Mesenchymal stem cell (in vitro differentiated cells and primary cell): ENCODE measurements at regions not wholly inside any gene's neighbourhood (a gene's known extent, or its start where the extent isn't known, plus 50 kb on each side); places are given as distances from the start of the nearest gene placed in this dataset.
"Not testable (repeated sequence)": the region's sequence is repeated elsewhere in the genome, so short reads cannot be mapped to it uniquely, and the experiment has no call there.

ENCODE experiments used
- DNase-seq: peaks from one replicate; pipeline ENCODE4 v3.0.0-alpha.2; 2013
- H2AFZ ChIP-seq: one replicate; pipeline ENCODE4 v1.6.1; 2013; ENCODE audit warnings: low read depth, mild to moderate bottlenecking, control low read depth, inconsistent platforms, low read length, moderate library complexity
- H2AK5ac ChIP-seq: 2 replicates; pipeline ENCODE4 v1.6.1; 2013; ENCODE audit warnings: low read length, moderate library complexity, mild to moderate bottlenecking, inconsistent platforms; ENCODE audit not compliant: severe bottlenecking
- H2BK120ac ChIP-seq: one replicate; pipeline ENCODE4 v1.6.1; 2013; ENCODE audit warnings: low read depth, mild to moderate bottlenecking, inconsistent platforms, low read length, moderate library complexity
- H2BK12ac ChIP-seq, 2 experiments: one replicate each; pipeline ENCODE4 v1.6.1; 2013; ENCODE audit warnings: inconsistent platforms in 2 of 2, low read length in 2 of 2, mild to moderate bottlenecking in 2 of 2, moderate library complexity in 2 of 2, control low read depth in 1 of 2
- H2BK15ac ChIP-seq: one replicate; pipeline ENCODE4 v1.6.1; 2013; ENCODE audit warnings: mild to moderate bottlenecking, low read depth, inconsistent platforms; ENCODE audit not compliant: poor library complexity, severe bottlenecking
- H2BK5ac ChIP-seq: 2 replicates; pipeline ENCODE4 v1.6.1; 2013; ENCODE audit warnings: low read depth, mild to moderate bottlenecking, low read length, control low read depth, inconsistent platforms; ENCODE audit not compliant: poor library complexity, severe bottlenecking
- H3K14ac ChIP-seq, 2 experiments: one replicate each; pipeline ENCODE4 v1.6.1; 2013; ENCODE audit warnings: inconsistent platforms in 2 of 2, low read length in 2 of 2, control low read depth in 1 of 2, mild to moderate bottlenecking in 1 of 2, moderate library complexity in 1 of 2
- H3K18ac ChIP-seq, 2 experiments: one replicate each; pipeline ENCODE4 v1.6.1; 2013; ENCODE audit warnings: inconsistent platforms in 2 of 2, low read length in 2 of 2, control low read depth in 1 of 2, low read depth in 1 of 2, mild to moderate bottlenecking in 1 of 2
- H3K23ac ChIP-seq, 2 experiments: one replicate each; pipeline ENCODE4 v1.6.1; 2013; ENCODE audit warnings: inconsistent platforms in 2 of 2, low read length in 2 of 2, mild to moderate bottlenecking in 2 of 2, moderate library complexity in 2 of 2, control low read depth in 1 of 2
- H3K27ac ChIP-seq: 2 replicates; pipeline ENCODE4 v1.5.1; 2013; ENCODE audit warnings: mild to moderate bottlenecking, moderate library complexity, low read length, control low read depth, inconsistent platforms; ENCODE audit not compliant: poor library complexity, severe bottlenecking
- H3K27me3 ChIP-seq, 2 experiments: 2 replicates each; pipeline versions ENCODE4 v1.6.1 to v1.7.0; 2013; ENCODE audit warnings: low read length in 2 of 2, mild to moderate bottlenecking in 2 of 2, moderate library complexity in 2 of 2, control low read depth in 1 of 2, inconsistent platforms in 1 of 2; ENCODE audit not compliant: control insufficient read depth in 1 of 2, insufficient read depth in 1 of 2
- H3K36me3 ChIP-seq, 2 experiments: 2 replicates each; pipeline versions ENCODE4 v1.6.1 to v1.7.0; 2013; ENCODE audit warnings: low read length in 2 of 2, control low read depth in 1 of 2, inconsistent platforms in 1 of 2, low read depth in 1 of 2, mild to moderate bottlenecking in 1 of 2; ENCODE audit not compliant: insufficient read depth in 2 of 2, control insufficient read depth in 1 of 2
- H3K4ac ChIP-seq, 2 experiments: one replicate each; pipeline ENCODE4 v1.6.1; 2013; ENCODE audit warnings: inconsistent platforms in 2 of 2, low read length in 2 of 2, mild to moderate bottlenecking in 2 of 2, moderate library complexity in 2 of 2, control low read depth in 1 of 2, low read depth in 1 of 2
- H3K4me1 ChIP-seq: 2 replicates; pipeline ENCODE4 v1.6.1; 2013; ENCODE audit warnings: low read depth, low read length, control low read depth; ENCODE audit not compliant: control insufficient read depth, insufficient read depth
- H3K4me2 ChIP-seq: 2 replicates; pipeline ENCODE4 v1.6.1; 2013; ENCODE audit warnings: low read length, mild to moderate bottlenecking, inconsistent platforms; ENCODE audit not compliant: poor library complexity, severe bottlenecking
- H3K4me3 ChIP-seq, 2 experiments: 2 replicates each; pipeline versions ENCODE4 v1.5.1 to v1.7.0; 2013; ENCODE audit warnings: low read length in 2 of 2, mild to moderate bottlenecking in 2 of 2, control low read depth in 1 of 2, low read depth in 1 of 2; ENCODE audit not compliant: insufficient read depth in 1 of 2
- H3K79me1 ChIP-seq: replicated peaks from 2 replicates; pipeline ENCODE4 v1.6.1; 2013; ENCODE audit warnings: mild to moderate bottlenecking, control low read depth, low read length, inconsistent platforms; ENCODE audit not compliant: poor library complexity, severe bottlenecking
- H3K9ac ChIP-seq: 2 replicates; pipeline ENCODE4 v1.7.0; 2013; ENCODE audit warnings: mild to moderate bottlenecking, low read length, moderate library complexity
- H3K9me3 ChIP-seq: 2 replicates; pipeline ENCODE4 v1.7.0; 2013; ENCODE audit warnings: mild to moderate bottlenecking, low read length; ENCODE audit not compliant: control insufficient read depth
- H4K8ac ChIP-seq: one replicate; pipeline ENCODE4 v1.6.1; 2013; ENCODE audit warnings: inconsistent platforms, mild to moderate bottlenecking, low read length, moderate library complexity
- H4K91ac ChIP-seq: one replicate; pipeline ENCODE4 v1.6.1; 2013; ENCODE audit warnings: mild to moderate bottlenecking, low read length, inconsistent platforms
- WGBS: methylation state at CpG from one replicate; pipeline ENCODE4 v1.1.7; 2013; ENCODE audit warnings: mixed read lengths; 5-methylcytosine and 5-hydroxymethylcytosine counted together

DNA sequence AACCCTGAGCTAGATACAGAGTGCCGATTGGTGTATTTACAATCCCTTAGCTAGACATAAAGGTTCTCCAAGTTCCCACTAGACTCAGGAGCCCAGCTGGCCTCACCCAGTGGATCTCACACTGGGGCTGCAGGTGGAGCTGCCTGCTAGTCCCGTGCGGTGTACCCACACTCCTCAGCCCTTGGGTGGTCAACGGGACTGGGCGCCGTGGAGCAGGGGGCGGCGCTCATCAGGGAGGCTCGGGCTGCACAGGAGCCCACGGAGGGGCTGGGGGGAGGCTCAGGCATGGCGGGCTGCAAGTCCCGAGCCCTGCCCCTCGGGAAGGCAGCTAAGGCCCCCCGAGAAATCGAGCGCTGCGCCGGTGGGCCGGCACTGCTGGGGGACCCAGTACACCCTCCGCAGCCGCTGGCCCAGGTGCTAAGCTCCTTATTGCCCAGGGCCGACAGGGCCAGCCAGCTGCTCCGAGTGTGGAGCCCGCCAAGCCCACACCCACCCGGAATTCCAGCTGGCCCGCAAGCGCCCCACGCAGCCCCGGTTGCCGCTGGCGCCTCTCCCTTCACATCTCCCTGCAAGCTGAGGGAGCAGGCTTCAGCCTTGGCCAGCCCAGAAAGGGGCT lies 1717.4 kb downstream of the SLITRK1 start:
- H3K27me3 ChIP-seq, H3K18ac ChIP-seq, H3K27ac ChIP-seq, H3K79me1 ChIP-seq, H3K23ac ChIP-seq, H2BK12ac ChIP-seq, H3K9ac ChIP-seq, H3K4me3 ChIP-seq, H3K9me3 ChIP-seq, H3K14ac ChIP-seq, H2AFZ ChIP-seq, H3K4ac ChIP-seq, H3K36me3 ChIP-seq, H2BK120ac ChIP-seq, H4K91ac ChIP-seq, H3K4me1 ChIP-seq, DNase-seq, H4K8ac ChIP-seq, H3K4me2 ChIP-seq, H2BK15ac ChIP-seq, H2AK5ac ChIP-seq, H2BK5ac ChIP-seq: not testable (repeated sequence)
- WGBS: 93% methylated on average over 30 of the region's 31 CpGs

DNA sequence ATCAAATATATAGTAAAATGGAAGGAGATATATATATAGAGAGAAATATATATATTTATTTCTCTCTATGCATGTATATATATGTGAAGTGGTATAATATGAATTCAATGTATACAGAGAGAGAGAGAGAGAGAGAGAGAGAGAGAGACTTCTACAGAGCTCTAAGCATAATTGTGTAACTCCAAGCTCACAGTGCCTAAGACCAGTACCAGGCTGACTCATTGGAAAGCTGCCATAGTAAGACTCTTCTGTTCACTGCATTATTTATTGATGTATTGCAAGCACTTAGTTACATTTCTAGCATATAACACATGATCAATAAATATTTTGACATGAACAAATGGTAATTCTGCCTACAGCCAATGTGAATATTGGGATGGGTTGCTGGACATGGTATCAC lies 1734.7 kb downstream of the SLITRK1 start:
- peak; percentile 12 for DNase-seq
- H4K91ac ChIP-seq: no peak overlapping the region
- H2BK12ac ChIP-seq: no peak overlapping the region
- no peak overlapping the region for H3K4ac ChIP-seq
- no peaks in the 10 kb centered on the region for H3K36me3 ChIP-seq
- no peak overlapping the region for H2AK5ac ChIP-seq
- H2BK15ac ChIP-seq: no peak overlapping the region
- H3K4me1 ChIP-seq: no peaks in the 10 kb centered on the region
- H3K27me3 ChIP-seq: no peaks in the 10 kb centered on the region
- no peak overlapping the region for H2BK120ac ChIP-seq
- H2BK5ac ChIP-seq: no peak overlapping the region
- H3K9me3 ChIP-seq: no peaks in the 10 kb centered on the region
- H3K18ac ChIP-seq: no peak overlapping the region
- H4K8ac ChIP-seq: no peak overlapping the region
- no peak overlapping the region for H3K27ac ChIP-seq
- no peak overlapping the region for H3K14ac ChIP-seq
- no peak overlapping the region for H3K23ac ChIP-seq
- H3K79me1 ChIP-seq: no peaks in the 10 kb centered on the region
- H3K9ac ChIP-seq: no peak overlapping the region
- no peak overlapping the region for H2AFZ ChIP-seq
- H3K4me2 ChIP-seq: no peak overlapping the region
- no peak overlapping the region for H3K4me3 ChIP-seq

DNA sequence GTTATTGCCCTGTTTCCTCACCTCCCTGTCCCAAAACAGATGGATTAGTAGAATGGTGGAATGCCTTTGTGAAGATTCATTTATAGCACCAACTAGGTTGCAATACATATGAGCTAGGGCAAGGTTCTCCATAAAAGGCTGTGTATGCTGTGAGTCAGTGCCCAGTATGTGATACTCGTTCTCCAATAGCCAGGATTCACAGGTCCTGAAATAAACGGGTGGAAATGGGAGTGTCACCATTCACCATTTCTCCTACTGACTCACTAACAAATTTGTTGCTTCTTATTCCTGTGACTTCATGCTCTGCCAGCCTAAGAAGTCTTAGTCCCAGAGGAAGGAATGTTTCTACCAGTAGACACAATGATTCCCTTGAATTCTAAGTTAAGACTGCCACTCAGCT lies 1745.4 kb downstream of the SLITRK1 start:
- no peak overlapping the region for H2BK120ac ChIP-seq
- H2BK15ac ChIP-seq: no peak overlapping the region
- no peak overlapping the region for H4K8ac ChIP-seq
- no peak overlapping the region for H3K9ac ChIP-seq
- H3K9me3 ChIP-seq: peaks cover 9% of the 10 kb centered on the region
- DNase-seq: peak; percentile 0
- H3K18ac ChIP-seq: no peak overlapping the region
- H3K79me1 ChIP-seq: no peaks in the 10 kb centered on the region
- no peak overlapping the region for H3K23ac ChIP-seq
- WGBS: 88% methylated on average over 2 of the region's 2 CpGs
- no peak overlapping the region for H2BK5ac ChIP-seq
- H3K27ac ChIP-seq: no peak overlapping the region
- no peak overlapping the region for H2AFZ ChIP-seq
- no peak overlapping the region for H2AK5ac ChIP-seq
- H3K4me1 ChIP-seq: no peaks in the 10 kb centered on the region
- H3K14ac ChIP-seq: no peak overlapping the region
- H3K27me3 ChIP-seq: no peaks in the 10 kb centered on the region
- no peak overlapping the region for H4K91ac ChIP-seq
- H2BK12ac ChIP-seq: no peak overlapping the region
- no peaks in the 10 kb centered on the region for H3K36me3 ChIP-seq
- no peak overlapping the region for H3K4me3 ChIP-seq
- no peak overlapping the region for H3K4ac ChIP-seq
- no peak overlapping the region for H3K4me2 ChIP-seq

DNA sequence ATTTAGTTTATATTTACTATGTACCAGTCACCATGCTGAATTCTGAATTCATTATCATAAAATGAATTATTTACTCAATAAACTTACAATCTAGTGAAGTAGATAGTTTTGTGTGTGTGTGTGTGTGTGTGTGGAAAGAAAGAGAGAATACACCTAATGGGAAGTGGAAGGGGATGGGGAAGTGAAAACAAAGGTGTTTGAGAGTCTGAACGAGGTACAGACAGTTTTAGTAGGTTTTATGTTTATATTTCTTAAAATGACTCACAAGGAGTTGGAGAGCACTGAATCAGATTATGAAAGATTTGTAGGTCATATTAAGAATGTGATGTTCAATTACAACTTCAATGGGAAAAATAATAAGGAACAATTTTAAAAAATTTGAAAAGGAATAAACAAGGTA lies 1753.0 kb downstream of the SLITRK1 start:
- DNase-seq: no peak
- Histone ChIP-seq H3K4me1 (no peaks in the 10 kb centered on the region), H2BK15ac (no peak overlapping the region), H4K91ac (no peak overlapping the region), H2BK12ac (no peak overlapping the region), H3K79me1 (no peaks in the 10 kb centered on the region), H3K14ac (no peak overlapping the region), H2BK120ac (no peak overlapping the region), H2BK5ac (no peak overlapping the region), H3K18ac (no peak overlapping the region), H4K8ac (no peak overlapping the region), H3K4ac (no peak overlapping the region), H2AFZ (no peak overlapping the region), H3K4me2 (no peak overlapping the region), H3K23ac (no peak overlapping the region), H3K27me3 (no peaks in the 10 kb centered on the region), H3K27ac (no peak overlapping the region), H3K4me3 (no peak overlapping the region), H2AK5ac (no peak overlapping the region), H3K9me3 (no peaks in the 10 kb centered on the region), H3K9ac (no peak overlapping the region), H3K36me3 (no peaks in the 10 kb centered on the region)
- 55% methylated on average over 1 of the region's 1 CpG for WGBS
